ENCODE measurements at regions not wholly inside any gene's neighbourhood (a gene's known extent, or its start where the extent isn't known, plus 50 kb on each side); places are given as distances from the start of the nearest gene placed in this dataset.

- Histone ChIP-seq H3K4me3 (ENCODE audit: low read depth in 1 of 2, low read length in 2 of 2) (no peak overlapping the region), H3K4me1 (ENCODE audit: insufficient read depth, low read length) (no peaks in the 10 kb centered on the region), H3K27me3 (ENCODE audit: control insufficient read depth in 1 of 2, insufficient read depth in 2 of 2, low read length in 2 of 2) (no peaks in the 10 kb centered on the region), H3K9ac (ENCODE audit: low read length) (no peak overlapping the region), H3K27ac (ENCODE audit: low read depth, low read length) (no peak overlapping the region), H3K36me3 (ENCODE audit: insufficient read depth, low read length) (no peaks in the 10 kb centered on the region), H3K9me3 (ENCODE audit: low read length) (no peaks in the 10 kb centered on the region)
Measured at GRCh38 chr6:165751486-165751885, 88.4 kb upstream of the PDE10A start.

DNA sequence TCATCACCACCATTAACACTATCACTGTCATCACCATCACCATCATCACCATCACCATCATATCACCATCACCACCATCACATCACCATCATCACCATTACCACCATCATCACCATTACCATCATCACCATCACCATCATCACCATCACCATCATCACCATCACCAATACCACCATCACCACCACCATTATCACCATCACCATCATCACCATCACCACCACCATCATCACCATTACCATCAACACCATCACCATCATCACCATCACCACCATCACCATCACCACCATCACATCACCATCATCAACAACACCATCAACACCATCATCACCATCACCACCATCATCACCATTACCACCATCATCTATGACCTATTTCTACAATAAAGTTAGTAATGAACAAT lies 86.1 kb upstream of the PDE10A start:
- H3K27me3 ChIP-seq (ENCODE audit: control insufficient read depth in 1 of 2, insufficient read depth in 2 of 2, low read length in 2 of 2): no peaks in the 10 kb centered on the region
- no peak overlapping the region for H3K4me3 ChIP-seq (ENCODE audit: low read depth in 1 of 2, low read length in 2 of 2)
- H3K27ac ChIP-seq (ENCODE audit: low read depth, low read length): no peak overlapping the region
- H3K4me1 ChIP-seq (ENCODE audit: insufficient read depth, low read length): no peaks in the 10 kb centered on the region
- no peak overlapping the region for H3K9ac ChIP-seq (ENCODE audit: low read length)
- H3K36me3 ChIP-seq (ENCODE audit: insufficient read depth, low read length): no peaks in the 10 kb centered on the region
- no peaks in the 10 kb centered on the region for H3K9me3 ChIP-seq (ENCODE audit: low read length)

GRCh38 chr6:165748390-165748789 lies 85.3 kb upstream of the PDE10A start:
- H3K27ac ChIP-seq (ENCODE audit: low read depth, low read length): no peak overlapping the region
- no peaks in the 10 kb centered on the region for H3K27me3 ChIP-seq (ENCODE audit: control insufficient read depth in 1 of 2, insufficient read depth in 2 of 2, low read length in 2 of 2)
- no peak overlapping the region for H3K9ac ChIP-seq (ENCODE audit: low read length)
- no peaks in the 10 kb centered on the region for H3K36me3 ChIP-seq (ENCODE audit: insufficient read depth, low read length)
- H3K4me1 ChIP-seq (ENCODE audit: insufficient read depth, low read length): no peaks in the 10 kb centered on the region
- no peaks in the 10 kb centered on the region for H3K9me3 ChIP-seq (ENCODE audit: low read length)
- no peak overlapping the region for H3K4me3 ChIP-seq (ENCODE audit: low read depth in 1 of 2, low read length in 2 of 2)

GRCh38 chr6:165747963-165748362 lies 84.9 kb upstream of the PDE10A start:
- no peak overlapping the region for H3K27ac ChIP-seq (ENCODE audit: low read depth, low read length)
- no peak overlapping the region for H3K9ac ChIP-seq (ENCODE audit: low read length)
- H3K4me1 ChIP-seq (ENCODE audit: insufficient read depth, low read length): no peaks in the 10 kb centered on the region
- no peaks in the 10 kb centered on the region for H3K27me3 ChIP-seq (ENCODE audit: control insufficient read depth in 1 of 2, insufficient read depth in 2 of 2, low read length in 2 of 2)
- no peaks in the 10 kb centered on the region for H3K36me3 ChIP-seq (ENCODE audit: insufficient read depth, low read length)
- H3K4me3 ChIP-seq (ENCODE audit: low read depth in 1 of 2, low read length in 2 of 2): no peak overlapping the region
- no peaks in the 10 kb centered on the region for H3K9me3 ChIP-seq (ENCODE audit: low read length)

DNA sequence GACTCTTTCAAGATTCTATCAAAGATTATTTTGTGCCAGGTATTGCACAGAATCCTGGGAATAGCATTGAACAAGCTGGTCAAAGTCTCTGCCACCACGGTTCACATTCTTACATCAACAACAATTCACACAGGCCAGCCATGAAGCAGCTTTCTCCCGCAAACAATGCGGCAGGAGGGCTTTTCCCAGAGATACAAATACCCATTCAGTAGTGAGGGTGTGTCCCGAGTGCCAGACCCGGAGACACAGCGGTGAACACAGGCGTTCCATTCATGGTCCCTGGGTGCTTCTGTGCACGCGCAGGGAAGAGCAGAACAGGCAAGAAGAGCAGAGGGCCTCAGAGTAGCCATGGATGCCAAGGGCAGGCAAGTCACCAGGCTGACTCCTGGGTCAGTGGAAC lies 83.3 kb upstream of the PDE10A start:
- H3K36me3 ChIP-seq (ENCODE audit: insufficient read depth, low read length): no peaks in the 10 kb centered on the region
- H3K27ac ChIP-seq (ENCODE audit: low read depth, low read length): no peak overlapping the region

DNA sequence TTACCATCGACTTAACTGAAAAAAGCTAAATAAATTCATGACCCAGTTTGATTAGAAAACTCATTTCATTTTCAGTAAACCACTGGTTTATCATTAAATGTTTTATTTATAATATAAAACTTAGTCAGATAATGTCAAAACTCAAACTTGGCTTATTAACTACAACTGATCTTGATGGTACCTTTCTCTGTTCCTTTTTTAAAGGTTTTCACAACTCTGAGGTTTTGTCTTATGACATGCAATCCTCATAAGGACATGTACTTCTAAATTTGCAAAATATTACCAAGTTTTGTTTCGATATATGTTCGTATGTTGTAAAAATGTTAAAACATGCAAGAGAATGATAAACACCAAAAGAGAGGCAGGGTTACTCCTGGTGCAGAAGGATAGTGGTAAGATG lies 82.5 kb upstream of the PDE10A start:
- H3K9me3 ChIP-seq (ENCODE audit: low read length): no peaks in the 10 kb centered on the region
- H3K36me3 ChIP-seq (ENCODE audit: insufficient read depth, low read length): no peaks in the 10 kb centered on the region
- no peak overlapping the region for H3K27ac ChIP-seq (ENCODE audit: low read depth, low read length)
- no peaks in the 10 kb centered on the region for H3K4me1 ChIP-seq (ENCODE audit: insufficient read depth, low read length)
- H3K27me3 ChIP-seq (ENCODE audit: control insufficient read depth in 1 of 2, insufficient read depth in 2 of 2, low read length in 2 of 2): no peaks in the 10 kb centered on the region
- H3K9ac ChIP-seq (ENCODE audit: low read length): no peak overlapping the region
- no peak overlapping the region for H3K4me3 ChIP-seq (ENCODE audit: low read depth in 1 of 2, low read length in 2 of 2)

More for the DNA sequence above, 83.3 kb upstream of the PDE10A start:
- Histone ChIP-seq H3K9ac (ENCODE audit: low read length) (no peak overlapping the region), H3K9me3 (ENCODE audit: low read length) (no peaks in the 10 kb centered on the region), H3K4me1 (ENCODE audit: insufficient read depth, low read length) (no peaks in the 10 kb centered on the region), H3K4me3 (ENCODE audit: low read depth in 1 of 2, low read length in 2 of 2) (no peak overlapping the region), H3K27me3 (ENCODE audit: control insufficient read depth in 1 of 2, insufficient read depth in 2 of 2, low read length in 2 of 2) (no peaks in the 10 kb centered on the region)

DNA sequence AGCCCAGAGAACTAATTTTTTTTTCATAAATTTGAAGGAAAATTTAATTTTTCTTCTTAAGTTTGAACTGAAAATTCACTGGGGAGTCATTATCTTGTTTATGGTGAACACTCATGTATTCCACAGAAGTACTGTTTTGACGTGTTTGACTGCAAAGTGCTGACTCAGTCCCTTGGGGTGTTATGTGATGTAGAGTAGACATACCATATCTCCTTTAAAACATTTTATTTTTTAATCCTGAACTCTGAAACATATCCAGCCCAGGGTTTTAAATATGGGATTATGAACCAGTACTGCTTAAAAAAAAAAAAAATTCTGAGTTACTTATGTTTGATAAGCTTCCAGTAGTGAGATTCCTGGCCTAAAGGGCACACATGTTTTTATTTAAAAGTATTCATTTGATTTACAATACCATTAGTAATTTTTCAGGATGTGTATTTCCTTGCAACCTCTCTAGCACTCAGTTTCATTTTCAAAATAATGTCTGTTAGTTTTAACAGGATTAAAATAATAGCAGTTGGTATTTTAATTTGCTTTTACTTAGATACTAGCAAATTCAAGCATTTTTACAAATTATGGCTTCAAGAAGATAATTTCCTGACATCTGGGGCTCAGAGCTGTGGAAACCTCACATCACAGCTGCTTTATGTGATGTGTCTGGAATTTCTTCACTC lies 81.7 kb upstream of the PDE10A start:
- Histone ChIP-seq H3K27ac (ENCODE audit: low read depth, low read length) (no peak overlapping the region), H3K27me3 (ENCODE audit: control insufficient read depth in 1 of 2, insufficient read depth in 2 of 2, low read length in 2 of 2) (no peaks in the 10 kb centered on the region), H3K36me3 (ENCODE audit: insufficient read depth, low read length) (no peaks in the 10 kb centered on the region), H3K9ac (ENCODE audit: low read length) (no peak overlapping the region), H3K4me1 (ENCODE audit: insufficient read depth, low read length) (no peaks in the 10 kb centered on the region), H3K9me3 (ENCODE audit: low read length) (no peaks in the 10 kb centered on the region), H3K4me3 (ENCODE audit: low read depth in 1 of 2, low read length in 2 of 2) (no peak overlapping the region)

- Histone ChIP-seq H3K4me3 (ENCODE audit: low read depth in 1 of 2, low read length in 2 of 2) (no peak overlapping the region), H3K27ac (ENCODE audit: low read depth, low read length) (no peak overlapping the region), H3K9ac (ENCODE audit: low read length) (no peak overlapping the region), H3K4me1 (ENCODE audit: insufficient read depth, low read length) (no peaks in the 10 kb centered on the region), H3K27me3 (ENCODE audit: control insufficient read depth in 1 of 2, insufficient read depth in 2 of 2, low read length in 2 of 2) (no peaks in the 10 kb centered on the region), H3K36me3 (ENCODE audit: insufficient read depth, low read length) (no peaks in the 10 kb centered on the region), H3K9me3 (ENCODE audit: low read length) (no peaks in the 10 kb centered on the region)
Measured at GRCh38 chr6:165743366-165743898, 80.4 kb upstream of the PDE10A start.

DNA sequence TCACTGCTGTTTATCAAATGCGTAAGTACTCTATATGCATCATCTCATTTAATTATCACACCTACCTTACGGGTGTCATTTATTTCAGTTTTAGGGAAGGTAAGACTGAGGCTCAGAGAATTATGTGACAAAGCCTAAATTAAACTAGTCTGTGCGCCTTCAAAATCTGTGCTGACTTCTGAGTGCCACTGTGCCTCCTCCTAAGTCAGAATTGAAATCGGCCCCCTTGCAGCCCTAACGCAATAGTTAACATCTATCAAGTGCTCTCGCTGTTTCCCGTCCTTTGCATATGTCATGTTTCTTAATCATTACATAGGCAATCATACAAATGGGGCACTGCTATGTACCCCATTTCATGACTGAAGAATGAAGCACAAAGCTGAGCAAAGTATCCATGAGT lies 79.0 kb upstream of the PDE10A start:
- Histone ChIP-seq H3K27me3 (ENCODE audit: control insufficient read depth in 1 of 2, insufficient read depth in 2 of 2, low read length in 2 of 2) (no peaks in the 10 kb centered on the region), H3K9me3 (ENCODE audit: low read length) (no peaks in the 10 kb centered on the region), H3K27ac (ENCODE audit: low read depth, low read length) (no peak overlapping the region), H3K9ac (ENCODE audit: low read length) (no peak overlapping the region), H3K36me3 (ENCODE audit: insufficient read depth, low read length) (no peaks in the 10 kb centered on the region), H3K4me1 (ENCODE audit: insufficient read depth, low read length) (no peaks in the 10 kb centered on the region), H3K4me3 (ENCODE audit: low read depth in 1 of 2, low read length in 2 of 2) (no peak overlapping the region)

GRCh38 chr6:165737396-165737795 lies 74.4 kb upstream of the PDE10A start:
- H3K4me1 ChIP-seq (ENCODE audit: insufficient read depth, low read length): no peaks in the 10 kb centered on the region
- no peaks in the 10 kb centered on the region for H3K27me3 ChIP-seq (ENCODE audit: control insufficient read depth in 1 of 2, insufficient read depth in 2 of 2, low read length in 2 of 2)
- no peak overlapping the region for H3K27ac ChIP-seq (ENCODE audit: low read depth, low read length)
- no peak overlapping the region for H3K4me3 ChIP-seq (ENCODE audit: low read depth in 1 of 2, low read length in 2 of 2)
- H3K9ac ChIP-seq (ENCODE audit: low read length): no peak overlapping the region
- H3K36me3 ChIP-seq (ENCODE audit: insufficient read depth, low read length): no peaks in the 10 kb centered on the region
- H3K9me3 ChIP-seq (ENCODE audit: low read length): no peaks in the 10 kb centered on the region

- Histone ChIP-seq H3K4me3 (ENCODE audit: low read depth in 1 of 2, low read length in 2 of 2) (no peak overlapping the region), H3K27me3 (ENCODE audit: control insufficient read depth in 1 of 2, insufficient read depth in 2 of 2, low read length in 2 of 2) (no peaks in the 10 kb centered on the region), H3K27ac (ENCODE audit: low read depth, low read length) (no peak overlapping the region), H3K36me3 (ENCODE audit: insufficient read depth, low read length) (no peaks in the 10 kb centered on the region), H3K9me3 (ENCODE audit: low read length) (no peaks in the 10 kb centered on the region), H3K9ac (ENCODE audit: low read length) (no peak overlapping the region), H3K4me1 (ENCODE audit: insufficient read depth, low read length) (no peaks in the 10 kb centered on the region)
Measured at GRCh38 chr6:165735065-165735464, 72.0 kb upstream of the PDE10A start.

GRCh38 chr6:165733489-165733791 lies 70.4 kb upstream of the PDE10A start:
- no peaks in the 10 kb centered on the region for H3K4me1 ChIP-seq (ENCODE audit: insufficient read depth, low read length)
- H3K36me3 ChIP-seq (ENCODE audit: insufficient read depth, low read length): no peaks in the 10 kb centered on the region
- no peak overlapping the region for H3K9ac ChIP-seq (ENCODE audit: low read length)
- no peak overlapping the region for H3K27ac ChIP-seq (ENCODE audit: low read depth, low read length)
- no peak overlapping the region for H3K4me3 ChIP-seq (ENCODE audit: low read depth in 1 of 2, low read length in 2 of 2)
- H3K9me3 ChIP-seq (ENCODE audit: low read length): no peaks in the 10 kb centered on the region
- no peaks in the 10 kb centered on the region for H3K27me3 ChIP-seq (ENCODE audit: control insufficient read depth in 1 of 2, insufficient read depth in 2 of 2, low read length in 2 of 2)
